ENCODE measurements at regions not wholly inside any gene's neighbourhood (a gene's known extent, or its start where the extent isn't known, plus 50 kb on each side); places are given as distances from the start of the nearest gene placed in this dataset.

DNA sequence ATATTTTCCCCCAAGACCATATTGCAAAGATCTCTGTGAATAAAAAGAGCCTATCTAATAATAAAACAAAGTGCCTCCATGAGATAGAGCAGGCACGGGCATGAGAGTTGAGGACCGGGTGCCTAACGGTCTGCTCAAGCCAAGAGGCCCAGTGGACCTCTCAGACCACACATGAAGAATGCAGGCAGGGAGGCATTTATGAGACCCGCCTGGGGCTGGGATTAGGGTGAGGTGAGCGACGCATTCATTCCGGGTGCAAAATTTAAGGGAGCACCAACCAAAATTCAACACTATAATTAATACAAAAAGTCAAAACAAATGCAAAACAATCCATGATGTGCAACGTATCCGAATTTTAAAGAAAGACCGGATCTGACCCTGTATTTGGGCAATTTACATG, 108.5 kb downstream of the MAF start (continued):
- no peak for TF ChIP-seq FOXM1 (CRISPR knock-in tag; IDR thresholded peaks at IDR 0.05)
- no peak for TF ChIP-seq MTF1 (CRISPR knock-in tag; IDR thresholded peaks at IDR 0.05)
- TF ChIP-seq RFX3 (CRISPR knock-in tag; IDR thresholded peaks at IDR 0.05) = no peak
- TF ChIP-seq, protein P1, sequence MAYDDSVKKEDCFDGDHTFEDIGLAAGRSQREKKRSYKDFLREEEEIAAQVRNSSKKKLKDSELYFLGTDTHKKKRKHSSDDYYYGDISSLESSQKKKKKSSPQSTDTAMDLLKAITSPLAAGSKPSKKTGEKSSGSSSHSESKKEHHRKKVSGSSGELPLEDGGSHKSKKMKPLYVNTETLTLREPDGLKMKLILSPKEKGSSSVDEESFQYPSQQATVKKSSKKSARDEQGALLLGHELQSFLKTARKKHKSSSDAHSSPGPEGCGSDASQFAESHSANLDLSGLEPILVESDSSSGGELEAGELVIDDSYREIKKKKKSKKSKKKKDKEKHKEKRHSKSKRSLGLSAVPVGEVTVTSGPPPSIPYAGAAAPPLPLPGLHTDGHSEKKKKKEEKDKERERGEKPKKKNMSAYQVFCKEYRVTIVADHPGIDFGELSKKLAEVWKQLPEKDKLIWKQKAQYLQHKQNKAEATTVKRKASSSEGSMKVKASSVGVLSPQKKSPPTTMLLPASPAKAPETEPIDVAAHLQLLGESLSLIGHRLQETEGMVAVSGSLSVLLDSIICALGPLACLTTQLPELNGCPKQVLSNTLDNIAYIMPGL (CRISPR knock-in tag; IDR thresholded peaks at IDR 0.05; ENCODE audit: borderline replicate concordance in 1 of 2, low read depth in 1 of 2) = no peak
- no peak for TF ChIP-seq PCBP1 (IDR thresholded peaks at IDR 0.05; ENCODE audit: borderline replicate concordance, low read depth, low read length)
- TF ChIP-seq KAT2B (IDR thresholded peaks at IDR 0.05; ENCODE audit: borderline replicate concordance, low read depth, low read length) = no peak

DNA sequence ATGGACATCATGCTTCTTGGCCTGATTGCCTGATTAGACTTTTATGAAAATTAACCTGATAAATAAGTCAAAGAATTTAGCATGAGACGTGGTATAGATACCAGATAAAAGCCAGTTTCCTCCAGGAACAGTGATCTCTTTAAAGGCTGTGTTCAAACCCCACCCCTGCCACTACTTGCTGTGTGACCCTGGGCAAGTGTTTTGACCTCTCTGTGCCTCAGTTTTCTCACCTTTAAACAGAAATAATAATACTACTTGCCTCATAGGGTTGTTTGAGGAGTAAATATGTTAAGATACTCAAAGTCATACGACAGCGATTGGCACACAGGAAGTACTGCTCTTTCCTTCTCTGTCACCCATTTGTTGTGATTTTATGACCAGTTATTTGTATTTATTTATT, 115.5 kb downstream of the MAF start:
- DNase-seq (ENCODE audit: low spot score) = no peak
- no peaks in the 10 kb centered on the region for H3K9me3 ChIP-seq (ENCODE audit: low read length)
- H3K79me2 ChIP-seq (ENCODE audit: insufficient read depth, low read length) = no peaks in the 10 kb centered on the region
- FAIRE-seq = no peak
- 61% methylated on average over 3 of the region's 3 CpGs for WGBS (ENCODE audit: low lambda C conversion rate)
- no peak for TF ChIP-seq ZNF432 (CRISPR knock-in tag; IDR thresholded peaks at IDR 0.05; ENCODE audit: borderline replicate concordance)
- TF ChIP-seq SUZ12 (IDR thresholded peaks at IDR 0.05; ENCODE audit: low read depth, low read length) = no peak
- intact Hi-C loops (cut with micrococcal nuclease; ENCODE audit: unreplicated experiment) (no loop called here), in situ Hi-C loops (cut with HindIII; ENCODE audit: extremely low pct_ligation_motif_present, low pct_unique_long_range_greater_than_20kb) (no loop called here)
- no peaks in the 10 kb centered on the region for H3K27me3 ChIP-seq (ENCODE audit: control insufficient read depth in 1 of 2, insufficient read depth in 2 of 2, low read length in 2 of 2)
- no peak for ATAC-seq
- no peak overlapping the region for H3K4me3 ChIP-seq (replicated peaks in 1 of 3; ENCODE audit: insufficient read depth in 1 of 3, low read depth in 2 of 3, low read length in 3 of 3)
- no peaks in the 10 kb centered on the region for H4K20me1 ChIP-seq (ENCODE audit: insufficient read depth, low read length)
- POLR2A ChIA-PET = no interaction called here
- H3K27ac ChIP-seq (ENCODE audit: extremely low read length, insufficient read depth, low read length) = no peak overlapping the region
- H3K9ac ChIP-seq (ENCODE audit: insufficient read depth, low read depth, low read length) = no peak overlapping the region
- no peak overlapping the region for H3K4me2 ChIP-seq (ENCODE audit: low read depth, low read length)
- no peak overlapping the region for H2AFZ ChIP-seq (ENCODE audit: low read length)
- no TSS peak for BruUV-seq (replicated peaks)
- H3K4me1 ChIP-seq (ENCODE audit: insufficient read depth, low read length) = no peaks in the 10 kb centered on the region
- CTCF ChIA-PET (ENCODE audit: low intra/inter-chr PET ratio, low total read pairs) = no interaction called here
- H3K36me3 ChIP-seq (replicated peaks in 1 of 2; ENCODE audit: control insufficient read depth in 1 of 2, insufficient read depth in 2 of 2, low read length in 2 of 2) = no peaks in the 10 kb centered on the region
